ENCODE measurements at regions not wholly inside any gene's neighbourhood (a gene's known extent, or its start where the extent isn't known, plus 50 kb on each side); places are given as distances from the start of the nearest gene placed in this dataset.
"Not testable (repeated sequence)": the region's sequence is repeated elsewhere in the genome, so short reads cannot be mapped to it uniquely, and the experiment has no call there.

- H3K9me3 ChIP-seq, result no peaks in the 10 kb centered on the region
- no peak overlapping the region for H3K4me2 ChIP-seq
- H3K27ac ChIP-seq, result no peak overlapping the region
- H4K20me1 ChIP-seq, result no peaks in the 10 kb centered on the region
- H3K27me3 ChIP-seq, result no peaks in the 10 kb centered on the region
- no peak overlapping the region for H3K4me3 ChIP-seq
- H3K36me3 ChIP-seq, result no peaks in the 10 kb centered on the region
- no peak for TF ChIP-seq Cebpa-rat (IDR thresholded peaks at IDR 0.05)
- peaks cover 6% of the 10 kb centered on the region for H3K4me1 ChIP-seq
- H3K9ac ChIP-seq, result no peak overlapping the region
Observed at GRCh38 chr2:11877764-11878163, 131.3 kb downstream of the LPIN1 start.

- peaks cover 39% of the 10 kb centered on the region for H3K9me3 ChIP-seq
- H3K9ac ChIP-seq, H3K36me3 ChIP-seq, H4K20me1 ChIP-seq, H3K27ac ChIP-seq, H3K4me1 ChIP-seq, H3K27me3 ChIP-seq, H3K4me3 ChIP-seq, H3K4me2 ChIP-seq: not testable (repeated sequence)
Observed at GRCh38 chr2:11885253-11885652, 138.8 kb downstream of the LPIN1 start.

GRCh38 chr2:11886899-11887298 lies 140.5 kb downstream of the LPIN1 start:
- not testable (repeated sequence) for H4K20me1 ChIP-seq, H3K27me3 ChIP-seq, H3K4me1 ChIP-seq, H3K4me2 ChIP-seq, H3K36me3 ChIP-seq, H3K27ac ChIP-seq, H3K4me3 ChIP-seq, H3K9ac ChIP-seq
- H3K9me3 ChIP-seq, result peaks cover 55% of the 10 kb centered on the region

- no peak overlapping the region for H3K9ac ChIP-seq
- H3K4me1 ChIP-seq, result no peaks in the 10 kb centered on the region
- no peaks in the 10 kb centered on the region for H4K20me1 ChIP-seq
- H3K36me3 ChIP-seq, result no peaks in the 10 kb centered on the region
- TF ChIP-seq Cebpa-rat (IDR thresholded peaks at IDR 0.05), result no peak
- no peaks in the 10 kb centered on the region for H3K27me3 ChIP-seq
- no peak overlapping the region for H3K4me3 ChIP-seq
- peaks cover 71% of the 10 kb centered on the region for H3K9me3 ChIP-seq
- H3K27ac ChIP-seq, result no peak overlapping the region
- no peak overlapping the region for H3K4me2 ChIP-seq
Observed at GRCh38 chr2:11889101-11889850, 142.8 kb downstream of the LPIN1 start.

GRCh38 chr2:11889854-11890253 lies 143.4 kb downstream of the LPIN1 start:
- no peaks in the 10 kb centered on the region for H3K36me3 ChIP-seq
- no peaks in the 10 kb centered on the region for H3K4me1 ChIP-seq
- H3K9ac ChIP-seq, result no peak overlapping the region
- no peaks in the 10 kb centered on the region for H4K20me1 ChIP-seq
- no peaks in the 10 kb centered on the region for H3K27me3 ChIP-seq
- H3K9me3 ChIP-seq, result peaks cover 75% of the 10 kb centered on the region
- H3K27ac ChIP-seq, result no peak overlapping the region
- no peak overlapping the region for H3K4me2 ChIP-seq
- H3K4me3 ChIP-seq, result no peak overlapping the region
- TF ChIP-seq Cebpa-rat (IDR thresholded peaks at IDR 0.05), result no peak

- H3K4me2 ChIP-seq, result no peak overlapping the region
- no peak for TF ChIP-seq Cebpa-rat (IDR thresholded peaks at IDR 0.05)
- no peak overlapping the region for H3K9ac ChIP-seq
- H3K27me3 ChIP-seq, result no peaks in the 10 kb centered on the region
- no peaks in the 10 kb centered on the region for H4K20me1 ChIP-seq
- no peak overlapping the region for H3K4me3 ChIP-seq
- H3K27ac ChIP-seq, result no peak overlapping the region
- no peaks in the 10 kb centered on the region for H3K4me1 ChIP-seq
- H3K36me3 ChIP-seq, result no peaks in the 10 kb centered on the region
- peaks cover 80% of the 10 kb centered on the region for H3K9me3 ChIP-seq
Observed at GRCh38 chr2:11891028-11891427, 144.6 kb downstream of the LPIN1 start.

GRCh38 chr2:11891671-11892440 lies 145.4 kb downstream of the LPIN1 start:
- Histone ChIP-seq H3K27ac (no peak overlapping the region), H3K9me3 (peaks cover 78% of the 10 kb centered on the region), H3K36me3 (no peaks in the 10 kb centered on the region), H3K4me1 (no peaks in the 10 kb centered on the region), H3K4me3 (no peak overlapping the region), H3K4me2 (no peak overlapping the region), H3K9ac (no peak overlapping the region), H3K27me3 (no peaks in the 10 kb centered on the region), H4K20me1 (no peaks in the 10 kb centered on the region)
- TF ChIP-seq Cebpa-rat (IDR thresholded peaks at IDR 0.05), result no peak

GRCh38 chr2:11896386-11896785 lies 150.0 kb downstream of the LPIN1 start:
- H3K9me3 ChIP-seq, result peaks cover 36% of the 10 kb centered on the region
- no peak overlapping the region for H3K9ac ChIP-seq

GRCh38 chr2:11898576-11898975 lies 152.1 kb downstream of the LPIN1 start:
- Histone ChIP-seq H3K9me3 (peaks cover 29% of the 10 kb centered on the region), H4K20me1 (no peaks in the 10 kb centered on the region), H3K4me3 (no peak overlapping the region), H3K27me3 (no peaks in the 10 kb centered on the region), H3K4me2 (no peak overlapping the region), H3K27ac (no peak overlapping the region), H3K36me3 (no peaks in the 10 kb centered on the region), H3K9ac (no peak overlapping the region), H3K4me1 (no peaks in the 10 kb centered on the region)
- no peak for TF ChIP-seq Cebpa-rat (IDR thresholded peaks at IDR 0.05)

More at GRCh38 chr2:11896386-11896785, 150.0 kb downstream of the LPIN1 start:
- TF ChIP-seq Cebpa-rat (IDR thresholded peaks at IDR 0.05), result no peak
- Histone ChIP-seq H3K27me3 (no peaks in the 10 kb centered on the region), H3K4me2 (no peak overlapping the region), H3K4me3 (no peak overlapping the region), H4K20me1 (no peaks in the 10 kb centered on the region), H3K36me3 (no peaks in the 10 kb centered on the region), H3K27ac (no peak overlapping the region), H3K4me1 (no peaks in the 10 kb centered on the region)

- H3K4me2 ChIP-seq, result no peak overlapping the region
- no peak overlapping the region for H3K4me3 ChIP-seq
- peaks cover 24% of the 10 kb centered on the region for H3K9me3 ChIP-seq
- H3K4me1 ChIP-seq, result no peaks in the 10 kb centered on the region
- H3K27me3 ChIP-seq, result no peaks in the 10 kb centered on the region
- TF ChIP-seq Cebpa-rat (IDR thresholded peaks at IDR 0.05), result no peak
- H3K9ac ChIP-seq, result no peak overlapping the region
- H3K36me3 ChIP-seq, result no peaks in the 10 kb centered on the region
- H4K20me1 ChIP-seq, result no peaks in the 10 kb centered on the region
- no peak overlapping the region for H3K27ac ChIP-seq
Observed at GRCh38 chr2:11899264-11899818, 152.9 kb downstream of the LPIN1 start.

- H3K27me3 ChIP-seq, H3K4me1 ChIP-seq, H3K4me3 ChIP-seq, H3K9ac ChIP-seq, H3K36me3 ChIP-seq, H3K4me2 ChIP-seq, H3K27ac ChIP-seq, H4K20me1 ChIP-seq: not testable (repeated sequence)
- H3K9me3 ChIP-seq, result peaks cover 15% of the 10 kb centered on the region; the same call in 1 of the 2 replicates
Observed at GRCh38 chr2:11900891-11901290, 154.5 kb downstream of the LPIN1 start.
